ENCODE measurements at regions not wholly inside any gene's neighbourhood (a gene's known extent, or its start where the extent isn't known, plus 50 kb on each side); places are given as distances from the start of the nearest gene placed in this dataset.

DNA sequence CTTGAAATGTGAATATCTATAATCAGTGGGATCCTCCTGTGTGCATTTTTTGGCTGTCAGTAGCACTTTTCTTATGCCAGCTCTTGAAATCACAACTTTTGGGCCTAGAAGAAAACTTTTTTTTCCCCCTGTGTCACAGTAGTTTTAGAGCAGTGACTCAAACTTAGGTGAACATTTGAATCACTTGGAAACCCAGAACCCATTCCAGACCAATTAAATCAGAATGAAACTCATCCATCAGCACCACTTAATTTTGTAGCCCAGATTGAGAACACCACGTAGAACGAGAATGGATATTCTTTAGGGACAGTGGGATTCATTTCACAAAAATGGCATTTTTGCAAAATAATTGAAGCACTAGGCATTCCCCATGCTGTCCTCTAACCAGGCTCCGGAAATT lies 224.8 kb upstream of the NANOGP8 start:
- H3K9me3 ChIP-seq (ENCODE audit: control insufficient read depth, insufficient read depth, low read length) = no peaks in the 10 kb centered on the region
- H3K56ac ChIP-seq (ENCODE audit: extremely low read depth, insufficient read depth, low read length) = no peak overlapping the region
- peak overlapping the region; percentile 3; the same call in 1 of the 2 replicates for H2BK20ac ChIP-seq (ENCODE audit: low read depth, low read length)
- H3K9ac ChIP-seq (ENCODE audit: low read depth, low read length) = no peak overlapping the region
- H2AK9ac ChIP-seq (replicated peaks; ENCODE audit: low read depth, low read length, poor library complexity) = no peak overlapping the region
- H3K9me1 ChIP-seq (ENCODE audit: insufficient read depth, low read length) = peaks cover 5% of the 10 kb centered on the region; the same call in 1 of the 2 replicates
- peak overlapping the region; percentile 1; the same call in 1 of the 2 replicates for H2BK120ac ChIP-seq (ENCODE audit: low read depth, low read length)
- H3K4me1 ChIP-seq (ENCODE audit: control insufficient read depth, insufficient read depth, low read length) = peaks cover 16% of the 10 kb centered on the region
- no peaks in the 10 kb centered on the region for H3K36me3 ChIP-seq (ENCODE audit: control insufficient read depth, insufficient read depth, low read length)
- H3K23ac ChIP-seq (ENCODE audit: low read depth, low read length) = no peak overlapping the region; the same call in 1 of the 2 replicates
- H2AFZ ChIP-seq (replicated peaks; ENCODE audit: low read length, poor library complexity) = no peak overlapping the region
- dilution Hi-C loops (cut with HindIII; ENCODE audit: low sequenced_read_pairs, unreplicated experiment) = no loop called here
- H4K20me1 ChIP-seq (ENCODE audit: insufficient read depth, low read length) = no peaks in the 10 kb centered on the region
- DNase-seq = peak; percentile 44
- no peak for ATAC-seq (ENCODE audit: low read depth)
- no peaks in the 10 kb centered on the region for H3K79me1 ChIP-seq (ENCODE audit: low read depth in 1 of 2, low read length in 2 of 2)
- H3K27me3 ChIP-seq (ENCODE audit: control insufficient read depth, insufficient read depth, low read length) = no peaks in the 10 kb centered on the region
- peak overlapping the region; percentile 65 for H2BK5ac ChIP-seq (ENCODE audit: low read depth, low read length, poor library complexity, severe bottlenecking)
- H3K4me2 ChIP-seq (ENCODE audit: low read depth, low read length) = peak overlapping the region; percentile 6; the same call in 1 of the 2 replicates
- no peak overlapping the region for H4K91ac ChIP-seq (ENCODE audit: insufficient read depth, low read depth, low read length)
- no peak for TF ChIP-seq MAZ (IDR thresholded peaks at IDR 0.05; ENCODE audit: borderline replicate concordance, low read depth, low read length)
- no peak for TF ChIP-seq RAD21 (IDR thresholded peaks at IDR 0.05; ENCODE audit: low read length)
- peak overlapping the region in 1 of 2 experiments; percentile 48; a peak in 2 of 4 replicates for H4K8ac ChIP-seq (ENCODE audit: low read depth in 2 of 2, low read length in 2 of 2)
- no peak overlapping the region for H3K27ac ChIP-seq (ENCODE audit: insufficient read depth, low read length)
- CTCF ChIA-PET = interaction anchor here (1.8 kb wide), 1 partner anchor 135 kb away, joined by 4 read pairs; no protein-coding TSS in a partner anchor
- H2AK5ac ChIP-seq (ENCODE audit: low read depth, low read length) = peak overlapping the region; percentile 45; the same call in 1 of the 2 replicates
- H3K18ac ChIP-seq (ENCODE audit: low read depth, low read length) = peak overlapping the region; percentile 50
- peak overlapping the region; percentile 27; the same call in 2 of the 3 replicates for H2BK15ac ChIP-seq (ENCODE audit: low read depth, low read length)
- POLR2A ChIA-PET (ENCODE audit: unreplicated experiment) = no interaction called here
- no CpG with 5 or more reads among the region's 3 CpGs for WGBS, 2 experiments (ENCODE audit: extremely low coverage in 2 of 2, insufficient read length in 1 of 2)
- H4K5ac ChIP-seq (ENCODE audit: low read depth, low read length) = peak overlapping the region; percentile 64
- BruUV-seq (replicated peaks) = no TSS peak
- in situ Hi-C loops (cut with MboI; ENCODE audit: low sequenced_read_pairs) = no loop called here
- no peak overlapping the region for H3K4me3 ChIP-seq (ENCODE audit: insufficient read depth, low read depth, low read length)
- intact Hi-C loops (cut with micrococcal nuclease) = loop anchor here (2.0 to 5.0 kb wide), 2 partner anchors 129 to 187 kb away; no protein-coding TSS in a partner anchor
- no peak overlapping the region; the same call in 1 of the 2 replicates for H3K4ac ChIP-seq (ENCODE audit: low read depth, low read length)
- H3K14ac ChIP-seq (replicated peaks; ENCODE audit: low read depth, low read length) = peak overlapping the region; percentile 15
